ENCODE measurements at regions not wholly inside any gene's neighbourhood (a gene's known extent, or its start where the extent isn't known, plus 50 kb on each side); places are given as distances from the start of the nearest gene placed in this dataset.
A peak's percentile ranks its signal among the peaks of the same experiment; 100 is the strongest.
"Not testable (repeated sequence)": the region's sequence is repeated elsewhere in the genome, so short reads cannot be mapped to it uniquely, and the experiment has no call there.

DNA sequence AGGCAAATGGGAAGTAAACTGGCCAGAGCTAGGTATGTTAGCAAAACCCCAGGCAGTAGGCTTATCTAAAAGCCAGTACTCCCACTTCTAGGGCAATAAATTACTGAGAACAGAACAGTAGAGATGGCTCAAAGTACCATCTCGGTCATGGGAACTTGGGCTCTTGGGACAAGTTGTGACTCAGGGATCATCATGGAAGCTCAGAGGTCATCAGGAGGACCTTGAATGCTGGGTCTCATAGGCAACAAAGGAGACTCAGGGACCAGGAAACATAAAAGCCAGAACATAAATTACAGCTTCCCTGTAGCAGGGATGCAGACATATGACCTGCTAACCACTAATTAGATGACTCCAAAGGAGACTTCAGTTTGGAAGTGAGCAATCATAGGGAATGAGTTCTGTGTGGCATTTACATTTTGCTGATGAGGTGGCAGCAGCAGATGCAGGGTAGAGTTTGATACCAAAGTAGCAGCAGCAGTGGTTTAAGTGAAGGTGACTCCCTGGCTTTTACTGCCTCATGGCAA lies 97.6 kb upstream of the SCAF11 start:
- no peak for DNase-seq (ENCODE audit: low read depth in 3 of 3, low spot score in 1 of 3)

- no peak for DNase-seq (ENCODE audit: low read depth in 3 of 3, low spot score in 1 of 3)
These were observed 94.6 kb upstream of the SCAF11 start for GRCh38 chr12:46084666-46085631.

DNA sequence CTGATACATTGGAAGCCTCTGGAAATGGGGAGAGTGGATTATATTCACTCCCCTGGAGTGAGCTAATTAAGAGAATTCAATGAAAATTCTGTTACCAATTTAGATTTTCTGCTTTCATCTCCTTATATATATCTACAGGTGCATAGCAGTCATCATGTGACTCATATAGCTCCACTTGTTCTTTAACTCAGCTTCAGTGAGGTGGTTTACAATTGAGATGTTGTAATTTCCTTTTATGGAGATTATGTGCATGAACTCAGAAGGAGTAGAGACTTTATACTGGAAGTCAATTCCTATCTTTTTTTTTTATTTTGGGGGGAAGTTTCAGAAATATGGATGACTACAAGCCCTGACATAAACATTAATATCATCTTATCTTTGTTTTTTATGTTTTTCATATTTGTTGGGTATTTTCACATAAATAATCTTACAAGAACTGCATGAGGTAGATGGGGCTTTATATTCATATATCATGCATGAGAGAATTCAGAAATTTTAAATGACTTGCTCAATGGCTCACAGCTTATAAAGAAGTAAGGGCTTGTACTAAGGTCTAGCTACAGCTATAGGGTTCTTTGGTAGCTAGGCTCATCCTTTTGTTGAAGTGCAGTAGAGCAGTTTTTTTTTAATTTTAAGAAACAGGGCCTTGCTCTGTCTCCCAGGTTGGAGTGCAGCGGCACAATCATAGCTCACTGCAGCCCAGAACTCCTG lies 92.3 kb upstream of the SCAF11 start:
- no peak for DNase-seq (ENCODE audit: low read depth in 3 of 3, low spot score in 1 of 3)

DNA sequence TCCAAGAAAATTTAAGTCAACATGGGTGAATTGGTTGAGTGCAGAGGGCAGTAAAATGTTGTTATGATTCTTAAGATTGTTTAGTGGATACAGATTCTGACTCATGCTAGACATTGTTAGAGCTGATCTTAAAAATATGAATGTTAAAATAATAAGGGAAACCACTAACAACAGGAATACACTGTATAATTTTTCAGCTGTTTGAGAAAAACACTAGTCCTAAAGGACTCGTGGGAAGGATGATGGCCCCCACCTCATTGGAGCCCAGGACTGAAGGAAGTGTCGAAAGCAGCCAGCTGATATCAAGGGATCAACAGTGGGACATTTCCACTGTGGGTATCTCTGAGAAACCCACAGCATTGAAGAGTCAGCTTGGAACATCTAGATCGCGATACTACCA lies 82.9 kb upstream of the SCAF11 start:
- DNase-seq (ENCODE audit: low read depth in 3 of 3, low spot score in 1 of 3): no peak

- peak in 2 of 3 donors; percentile 27 to 41 for DNase-seq (ENCODE audit: low read depth in 3 of 3, low spot score in 1 of 3)
These were observed 81.6 kb upstream of the SCAF11 start for GRCh38 chr12:46071769-46072624.

- no peak for DNase-seq (ENCODE audit: low read depth in 3 of 3, low spot score in 1 of 3)
These were observed 81.0 kb upstream of the SCAF11 start for GRCh38 chr12:46071335-46071734.

DNA sequence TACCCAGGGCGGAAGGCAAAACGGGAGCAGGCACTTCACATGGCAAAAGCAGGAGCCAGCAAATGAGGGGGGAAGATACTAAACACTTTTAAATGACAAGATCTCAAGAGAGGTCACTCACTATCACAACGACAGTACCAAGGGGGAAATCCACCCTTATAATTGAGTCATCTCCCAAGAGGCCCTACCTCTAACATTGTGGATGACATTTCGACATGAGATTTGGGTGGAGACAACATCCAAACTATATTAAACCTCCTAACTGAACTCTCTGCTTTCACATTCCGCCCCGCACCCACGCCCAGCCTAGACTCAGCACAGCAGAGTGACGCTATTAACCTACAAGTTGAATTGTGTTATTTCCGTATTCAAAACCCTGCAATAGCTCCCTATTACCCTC lies 76.7 kb upstream of the SCAF11 start:
- no peak for DNase-seq (ENCODE audit: low read depth in 3 of 3, low spot score in 1 of 3)

- DNase-seq (ENCODE audit: low read depth in 3 of 3, low spot score in 1 of 3): no peak
These were observed 75.2 kb upstream of the SCAF11 start for GRCh38 chr12:46065412-46066166.

GRCh38 chr12:46064548-46064947 lies 74.2 kb upstream of the SCAF11 start:
- DNase-seq (ENCODE audit: low read depth in 3 of 3, low spot score in 1 of 3): no peak

DNA sequence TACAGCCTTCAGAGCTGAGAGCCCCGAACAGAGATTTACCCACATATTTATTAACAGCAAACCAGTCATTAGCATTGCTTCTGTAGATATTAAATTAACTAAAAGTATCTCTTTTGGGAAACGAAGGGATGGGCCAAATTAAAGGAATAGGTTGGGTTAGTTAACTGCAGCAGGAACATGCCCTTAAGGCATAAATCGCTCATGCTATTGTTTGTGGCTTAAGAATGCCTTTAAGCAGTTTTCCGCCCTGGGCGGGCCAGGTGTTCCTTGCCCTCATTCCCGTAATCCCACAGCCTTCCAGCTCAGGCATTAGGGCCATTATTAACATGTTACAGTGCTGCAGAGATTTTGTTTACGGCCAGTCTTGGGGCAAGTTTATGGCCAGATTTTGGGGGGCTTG lies 68.3 kb upstream of the SCAF11 start:
- DNase-seq (ENCODE audit: low read depth in 3 of 3, low spot score in 1 of 3): not testable (repeated sequence)

- no peak for DNase-seq (ENCODE audit: low read depth in 3 of 3, low spot score in 1 of 3)
These were observed 60.4 kb upstream of the SCAF11 start for GRCh38 chr12:46050805-46051204.

- DNase-seq (ENCODE audit: low read depth in 3 of 3, low spot score in 1 of 3): no peak
These were observed 59.3 kb upstream of the SCAF11 start for GRCh38 chr12:46049665-46050064.

GRCh38 chr12:46046436-46046835 lies 56.1 kb upstream of the SCAF11 start:
- DNase-seq (ENCODE audit: low read depth in 3 of 3, low spot score in 1 of 3): no peak

GRCh38 chr12:46043972-46044520 lies 53.7 kb upstream of the SCAF11 start:
- no peak for DNase-seq (ENCODE audit: low read depth in 3 of 3, low spot score in 1 of 3)
